Stomach (tissue), 8 donors: ENCODE measurements at regions not wholly inside any gene's neighbourhood (a gene's known extent, or its start where the extent isn't known, plus 50 kb on each side); places are given as distances from the start of the nearest gene placed in this dataset.

Source experiments
- DNase-seq, 2 donors: peaks; one replicate each; pipeline versions ENCODE4 v3.0.0 to v3.0.0-alpha.2; 2013 to 2019
- H3K27ac ChIP-seq, 5 donors: fragments of 200-600 bp in 4 of 5; sonication (generic) in 4 of 5; one replicate each; pipeline ENCODE4 v1.5.1; 2013 to 2019; ENCODE audit warnings: mild to moderate bottlenecking in 1 of 5, moderate library complexity in 1 of 5
- H3K27me3 ChIP-seq, 3 donors: fragments of 200-600 bp; sonication (generic); one replicate each; pipeline ENCODE4 v1.5.1; 2017 to 2019; ENCODE audit warnings: mixed run types in 1 of 3
- H3K36me3 ChIP-seq, 4 donors: fragments of 200-600 bp; sonication (generic); 1 replicate in 3 of 4; 2 replicates in 1 of 4; pipeline ENCODE4 v1.5.1; 2016 to 2019
- H3K4me1 ChIP-seq, 4 donors: fragments of 200-600 bp; sonication (generic); one replicate each; pipeline ENCODE4 v1.5.1; 2016 to 2019
- H3K4me3 ChIP-seq, 4 donors: fragments of 200-600 bp; sonication (generic) in 3 of 4; one replicate each; pipeline ENCODE4 v1.5.1; 2016 to 2019; ENCODE audit warnings: mild to moderate bottlenecking in 1 of 4
- H3K9me3 ChIP-seq, 4 donors: fragments of 200-600 bp; sonication (generic); one replicate each; pipeline ENCODE4 v1.5.1; 2016 to 2019
- CTCF ChIP-seq, 7 experiments: fragments of 450-650 bp in 4 of 7; fragments of 200-600 bp in 3 of 7; sonication (generic) in 3 of 7; IDR thresholded peaks; one replicate each; pipeline ENCODE4 v1.5.1; 2016 to 2019; ENCODE audit warnings: antibody characterized with exemption in 7 of 7, control low read depth in 2 of 7, mild to moderate bottlenecking in 1 of 7
- EP300 ChIP-seq: sonication (generic); formaldehyde crosslinking; IDR thresholded peaks from one replicate; pipeline ENCODE4 v1.6.1; 2017; ENCODE audit warnings: antibody characterized with exemption
- POLR2A ChIP-seq, 4 donors: fragments of 450-650 bp; IDR thresholded peaks; one replicate each; pipeline ENCODE4 v1.6.1; 2016; ENCODE audit warnings: antibody characterized with exemption in 4 of 4, control low read depth in 2 of 4, mild to moderate bottlenecking in 1 of 4, moderate library complexity in 1 of 4
- POLR2AphosphoS5 ChIP-seq, 3 donors: sonication (generic); formaldehyde crosslinking; IDR thresholded peaks; one replicate each; pipeline ENCODE4 v1.6.1; 2016; ENCODE audit warnings: antibody characterized with exemption in 3 of 3
- WGBS, 5 donors: extraction: QIAGEN DNeasy Blood & Tissue Kit in 3 of 5; methylation state at CpG; one replicate each; pipeline versions ENCODE4 v1.1.5 to v1.1.7; 2013 to 2018; 5-methylcytosine and 5-hydroxymethylcytosine counted together
- intact Hi-C: fragments of 100-400 bp; cut with DNase I; formaldehyde crosslinking; loops from one replicate; pipeline ENCODE4 v1.15.1; 2023; ENCODE audit warnings: low total_unique reads
- donor health status: healthy with polysubstance abuse.
- donor health status: Bipolar disorder and iron deficiency.
- donor health status: healthy.

- intact Hi-C loops, result no loop called here
- Histone ChIP-seq H3K36me3 (peaks cover 15 to 45% (median 42%) of the 10 kb centered on the region in 4 donors), H3K4me3 (no peak overlapping the region), H3K27ac (no peak overlapping the region), H3K4me1 (no peaks in the 10 kb centered on the region), H3K27me3 (no peaks in the 10 kb centered on the region), H3K9me3 (no peaks in the 10 kb centered on the region)
- WGBS, 5 donors, result 90 to 95% (median 94%) methylated on average over 8 to 9 of the region's 9 CpGs
- TF ChIP-seq POLR2A (IDR thresholded peaks at IDR 0.05) (no peak), POLR2AphosphoS5 (IDR thresholded peaks at IDR 0.05) (no peak), EP300 (no peak), CTCF (IDR thresholded peaks at IDR 0.05) (no peak)
- no peak for DNase-seq
These were observed 226.8 kb downstream of the SIPA1L2 start for GRCh38 chr1:232403017-232403714.

- H3K36me3 ChIP-seq, result peaks cover 15 to 57% (median 49%) of the 10 kb centered on the region in 4 donors
These were observed 231.1 kb downstream of the SIPA1L2 start for GRCh38 chr1:232398823-232399222.

GRCh38 chr1:232393444-232394146, 236.3 kb downstream of the SIPA1L2 start:
- no peaks in the 10 kb centered on the region for H3K4me1 ChIP-seq
- H3K27ac ChIP-seq, result no peak overlapping the region
- intact Hi-C loops, result no loop called here
- 56 to 78% (median 71%) methylated on average over 5 of the region's 5 CpGs for WGBS, 5 donors
- H3K27me3 ChIP-seq, result no peaks in the 10 kb centered on the region
- H3K4me3 ChIP-seq, result no peak overlapping the region
- TF ChIP-seq POLR2AphosphoS5 (IDR thresholded peaks at IDR 0.05) (no peak), EP300 (no peak)
- no peaks in the 10 kb centered on the region for H3K9me3 ChIP-seq
- H3K36me3 ChIP-seq, result peaks cover 0 to 16% (median 11%) of the 10 kb centered on the region in 4 donors
- no peak for DNase-seq

More at GRCh38 chr1:232398823-232399222, 231.1 kb downstream of the SIPA1L2 start:
- TF ChIP-seq CTCF (IDR thresholded peaks at IDR 0.05) (no peak), POLR2AphosphoS5 (IDR thresholded peaks at IDR 0.05) (no peak), POLR2A (IDR thresholded peaks at IDR 0.05) (no peak), EP300 (no peak)
- Histone ChIP-seq H3K4me1 (no peaks in the 10 kb centered on the region), H3K27me3 (no peaks in the 10 kb centered on the region), H3K4me3 (no peak overlapping the region), H3K9me3 (no peaks in the 10 kb centered on the region), H3K27ac (no peak overlapping the region)
- intact Hi-C loops, result no loop called here
- DNase-seq, result no peak
- 93 to 96% (median 94%) methylated on average over 12 of the region's 12 CpGs for whole genome bisulfite sequencing, 5 donors

- intact Hi-C loops, result no loop called here
- H3K27ac ChIP-seq, result no peak overlapping the region
- peaks cover 0 to 10% (median 5%) of the 10 kb centered on the region in 4 donors for H3K36me3 ChIP-seq
- WGBS, 5 donors, result 50 to 67% (median 56%) methylated on average over 4 of the region's 4 CpGs
- H3K9me3 ChIP-seq, result no peaks in the 10 kb centered on the region
- no peak for DNase-seq
- TF ChIP-seq EP300, result no peak
- H3K4me1 ChIP-seq, result no peaks in the 10 kb centered on the region
- no peaks in the 10 kb centered on the region for H3K27me3 ChIP-seq
- no peak overlapping the region for H3K4me3 ChIP-seq
These were observed 236.9 kb downstream of the SIPA1L2 start for GRCh38 chr1:232393010-232393409.

- no peak overlapping the region for H3K27ac ChIP-seq
- no peaks in the 10 kb centered on the region for H3K36me3 ChIP-seq
- intact Hi-C loops, result no loop called here
- H3K9me3 ChIP-seq, result no peaks in the 10 kb centered on the region
- no peaks in the 10 kb centered on the region for H3K4me1 ChIP-seq
- no peak overlapping the region for H3K4me3 ChIP-seq
- WGBS, 5 donors, result 27 to 61% (median 54%) methylated on average over 3 of the region's 3 CpGs
- DNase-seq, result no peak
- H3K27me3 ChIP-seq, result no peaks in the 10 kb centered on the region
- TF ChIP-seq CTCF (IDR thresholded peaks at IDR 0.05), result no peak
- no peak for TF ChIP-seq POLR2AphosphoS5 (IDR thresholded peaks at IDR 0.05)
These were observed 239.3 kb downstream of the SIPA1L2 start for GRCh38 chr1:232390590-232390989.
